ENCODE measurements at regions not wholly inside any gene's neighbourhood (a gene's known extent, or its start where the extent isn't known, plus 50 kb on each side); places are given as distances from the start of the nearest gene placed in this dataset.

GRCh38 chr6:105967917-105968602, 118.1 kb upstream of the PRDM1 start:
- H3K36me3 Mint-ChIP-seq (ENCODE audit: low read depth) = no peaks in the 10 kb centered on the region
- no peak overlapping the region for H3K27ac ChIP-seq (ENCODE audit: low read depth)
- H3K4me3 ChIP-seq = no peak overlapping the region
- no peaks in the 10 kb centered on the region for H3K9me3 Mint-ChIP-seq
- H3K27ac Mint-ChIP-seq = no peak overlapping the region
- H3K4me1 ChIP-seq (ENCODE audit: insufficient read depth) = no peaks in the 10 kb centered on the region
- no peak overlapping the region for H3K4me3 Mint-ChIP-seq
- DNase-seq (ENCODE audit: low spot score) (no peak), ATAC-seq (no peak)
- TF ChIP-seq ZNF331 (CRISPR knock-in tag; IDR thresholded peaks at IDR 0.05; ENCODE audit: low read depth) (no peak), EZH2 (IDR thresholded peaks at IDR 0.05; ENCODE audit: low read depth, unreplicated experiment) (no peak), JUNB (IDR thresholded peaks at IDR 0.05; ENCODE audit: unreplicated experiment) (no peak), NANOG (IDR thresholded peaks at IDR 0.05; ENCODE audit: borderline replicate concordance) (no peak), CREB1 (CRISPR knock-in tag; IDR thresholded peaks at IDR 0.05; ENCODE audit: low read depth) (no peak), ZNF462 (CRISPR knock-in tag; IDR thresholded peaks at IDR 0.05) (no peak), ZNF114 (CRISPR knock-in tag; IDR thresholded peaks at IDR 0.05) (no peak), ETS1 (IDR thresholded peaks at IDR 0.05) (no peak), POLR2AphosphoS5 (IDR thresholded peaks at IDR 0.05; ENCODE audit: low read depth) (no peak), STAT1 (IDR thresholded peaks at IDR 0.05; ENCODE audit: unreplicated experiment) (no peak)
- H3F3A ChIP-seq (replicated peaks; ENCODE audit: low read depth) = no peaks in the 10 kb centered on the region
- H3K27me3 Mint-ChIP-seq (ENCODE audit: insufficient read depth, low read depth, poor library complexity) = peaks cover 4% of the 10 kb centered on the region
- no peaks in the 10 kb centered on the region for H3K27me3 ChIP-seq (ENCODE audit: insufficient read depth)
- no peaks in the 10 kb centered on the region; the same call in 1 of the 2 replicates for H3K9me2 ChIP-seq (ENCODE audit: insufficient read depth)
- no peaks in the 10 kb centered on the region; the same call in 2 of the 3 replicates for H3K4me1 Mint-ChIP-seq
- no peaks in the 10 kb centered on the region for H3K79me2 ChIP-seq (replicated peaks; ENCODE audit: insufficient read depth)
- H3K36me3 ChIP-seq (ENCODE audit: insufficient read depth) = no peaks in the 10 kb centered on the region
- no peak overlapping the region for H2AFZ ChIP-seq
- H3K4me2 ChIP-seq = no peak overlapping the region
- no peaks in the 10 kb centered on the region for H4K20me1 ChIP-seq (replicated peaks; ENCODE audit: insufficient read depth)
